Stimulated activated CD4-positive, alpha-beta T cell treated with anti-CD3 and anti-CD28 coated beads, Interleukin-4, amount 100 ng/mL, for 24 hours (primary cell): ENCODE measurements at regions not wholly inside any gene's neighbourhood (a gene's known extent, or its start where the extent isn't known, plus 50 kb on each side); places are given as distances from the start of the nearest gene placed in this dataset.

Source experiments
- DNase-seq: peaks from one replicate; pipeline ENCODE4 v3.0.0-alpha.2; 2020

GRCh38 chr1:188364927-188365449 lies 1536.2 kb downstream of the PLA2G4A start:
- DNase-seq, result no peak

GRCh38 chr1:188365874-188366273 lies 1537.1 kb downstream of the PLA2G4A start:
- no peak for DNase-seq

GRCh38 chr1:188367661-188368060 lies 1538.9 kb downstream of the PLA2G4A start:
- DNase-seq, result no peak

GRCh38 chr1:188371295-188371806 lies 1542.6 kb downstream of the PLA2G4A start:
- DNase-seq, result no peak

- DNase-seq, result no peak
These were observed 1544.1 kb downstream of the PLA2G4A start for GRCh38 chr1:188372821-188373220.

GRCh38 chr1:188382851-188383250 lies 1554.1 kb downstream of the PLA2G4A start:
- DNase-seq, result no peak

- no peak for DNase-seq
These were observed 1557.4 kb downstream of the PLA2G4A start for GRCh38 chr1:188386161-188386560.

GRCh38 chr1:188386666-188387065 lies 1557.9 kb downstream of the PLA2G4A start:
- DNase-seq, result no peak

GRCh38 chr1:188394677-188395076 lies 1565.9 kb downstream of the PLA2G4A start:
- no peak for DNase-seq

- no peak for DNase-seq
These were observed 1568.8 kb downstream of the PLA2G4A start for GRCh38 chr1:188397521-188397920.

GRCh38 chr1:188402986-188403385 lies 1574.2 kb downstream of the PLA2G4A start:
- DNase-seq, result no peak

- no peak for DNase-seq
These were observed 1577.9 kb downstream of the PLA2G4A start for GRCh38 chr1:188406636-188407035.

GRCh38 chr1:188420177-188420576 lies 1591.4 kb downstream of the PLA2G4A start:
- no peak for DNase-seq

GRCh38 chr1:188423073-188423472 lies 1594.3 kb downstream of the PLA2G4A start:
- DNase-seq, result no peak

GRCh38 chr1:188424176-188424575 lies 1595.4 kb downstream of the PLA2G4A start:
- no peak for DNase-seq

GRCh38 chr1:188425687-188426086 lies 1596.9 kb downstream of the PLA2G4A start:
- DNase-seq, result no peak

GRCh38 chr1:188426561-188426960 lies 1597.8 kb downstream of the PLA2G4A start:
- DNase-seq, result no peak

- DNase-seq, result no peak
These were observed 1598.9 kb downstream of the PLA2G4A start for GRCh38 chr1:188427642-188428041.

GRCh38 chr1:188429386-188429785 lies 1600.6 kb downstream of the PLA2G4A start:
- DNase-seq, result no peak

- no peak for DNase-seq
These were observed 1603.7 kb downstream of the PLA2G4A start for GRCh38 chr1:188432427-188432826.

- DNase-seq, result no peak
These were observed 1604.7 kb downstream of the PLA2G4A start for GRCh38 chr1:188433425-188433824.

- no peak for DNase-seq
These were observed 1615.8 kb downstream of the PLA2G4A start for GRCh38 chr1:188444526-188444925.

GRCh38 chr1:188462837-188463236 lies 1634.1 kb downstream of the PLA2G4A start:
- DNase-seq, result no peak

GRCh38 chr1:188463919-188464318 lies 1635.2 kb downstream of the PLA2G4A start:
- DNase-seq, result no peak

- no peak for DNase-seq
These were observed 1637.8 kb downstream of the PLA2G4A start for GRCh38 chr1:188466539-188466938.
